Adrenal gland (tissue), 5 donors: ENCODE measurements at regions not wholly inside any gene's neighbourhood (a gene's known extent, or its start where the extent isn't known, plus 50 kb on each side); places are given as distances from the start of the nearest gene placed in this dataset.

Experiments
- POLR2A ChIP-seq, 2 donors: fragments of 450-650 bp; IDR thresholded peaks; one replicate each; pipeline ENCODE4 v1.6.1; 2017; ENCODE audit warnings: antibody characterized with exemption in 2 of 2, mild to moderate bottlenecking in 2 of 2, moderate library complexity in 1 of 2
- TF ChIP-seq, protein P1 (sequence below), 6 experiments: fragments of 450-650 bp in 4 of 6; fragments of 200-600 bp in 2 of 6; sonication (generic) in 1 of 6; IDR thresholded peaks; 1 replicate in 5 of 6; 2 replicates in 1 of 6; pipeline versions ENCODE4 v1.5.1 to v1.8.0; 2016 to 2021; ENCODE audit warnings: antibody characterized with exemption in 6 of 6, mild to moderate bottlenecking in 2 of 6, moderate library complexity in 1 of 6
- donor health status: DM: no; HTN: no; CAD: no.

DNA sequence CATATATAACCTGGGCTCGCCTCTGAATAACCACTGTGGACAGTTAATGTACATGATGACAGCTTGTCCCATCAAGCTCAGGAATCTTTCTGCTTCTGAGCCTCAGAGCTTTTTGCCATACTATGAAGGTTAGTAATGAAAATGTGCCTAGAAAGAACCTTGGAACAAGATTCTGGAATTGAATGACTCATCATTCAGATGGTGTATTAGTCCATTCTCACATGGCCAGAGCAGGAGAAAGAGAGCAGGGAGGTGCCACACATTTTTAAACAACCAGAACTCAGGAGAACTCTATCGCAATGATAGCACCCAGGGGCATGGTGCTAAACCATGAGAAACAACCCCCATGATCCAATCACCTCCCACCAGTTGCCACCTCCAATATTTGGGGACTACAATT, 542.1 kb downstream of the PRR16 start:
- TF ChIP-seq, protein P1, sequence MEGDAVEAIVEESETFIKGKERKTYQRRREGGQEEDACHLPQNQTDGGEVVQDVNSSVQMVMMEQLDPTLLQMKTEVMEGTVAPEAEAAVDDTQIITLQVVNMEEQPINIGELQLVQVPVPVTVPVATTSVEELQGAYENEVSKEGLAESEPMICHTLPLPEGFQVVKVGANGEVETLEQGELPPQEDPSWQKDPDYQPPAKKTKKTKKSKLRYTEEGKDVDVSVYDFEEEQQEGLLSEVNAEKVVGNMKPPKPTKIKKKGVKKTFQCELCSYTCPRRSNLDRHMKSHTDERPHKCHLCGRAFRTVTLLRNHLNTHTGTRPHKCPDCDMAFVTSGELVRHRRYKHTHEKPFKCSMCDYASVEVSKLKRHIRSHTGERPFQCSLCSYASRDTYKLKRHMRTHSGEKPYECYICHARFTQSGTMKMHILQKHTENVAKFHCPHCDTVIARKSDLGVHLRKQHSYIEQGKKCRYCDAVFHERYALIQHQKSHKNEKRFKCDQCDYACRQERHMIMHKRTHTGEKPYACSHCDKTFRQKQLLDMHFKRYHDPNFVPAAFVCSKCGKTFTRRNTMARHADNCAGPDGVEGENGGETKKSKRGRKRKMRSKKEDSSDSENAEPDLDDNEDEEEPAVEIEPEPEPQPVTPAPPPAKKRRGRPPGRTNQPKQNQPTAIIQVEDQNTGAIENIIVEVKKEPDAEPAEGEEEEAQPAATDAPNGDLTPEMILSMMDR (IDR thresholded peaks at IDR 0.05) = no peak
- no peak for TF ChIP-seq POLR2A (IDR thresholded peaks at IDR 0.05)
